LoVo (cell line): ENCODE measurements at regions not wholly inside any gene's neighbourhood (a gene's known extent, or its start where the extent isn't known, plus 50 kb on each side); places are given as distances from the start of the nearest gene placed in this dataset.

Experiments used
- DNase-seq: peaks from one replicate; pipeline ENCODE4 v3.0.0-alpha.2; 2016; ENCODE audit warnings: low spot score

GRCh38 chr2:111219285-111219684, 98.6 kb downstream of the BCL2L11 start:
- no peak for DNase-seq

- DNase-seq, result no peak
Observed at GRCh38 chr2:111219734-111220505, 99.2 kb downstream of the BCL2L11 start.

GRCh38 chr2:111220962-111221361, 100.2 kb downstream of the BCL2L11 start:
- DNase-seq, result no peak

GRCh38 chr2:111221701-111222100, 101.0 kb downstream of the BCL2L11 start:
- no peak for DNase-seq

- no peak for DNase-seq
Observed at GRCh38 chr2:111222204-111222866, 101.6 kb downstream of the BCL2L11 start.

GRCh38 chr2:111225856-111226255, 105.1 kb downstream of the BCL2L11 start:
- no peak for DNase-seq

- DNase-seq, result no peak
Observed at GRCh38 chr2:111226876-111227700, 106.4 kb downstream of the BCL2L11 start.

GRCh38 chr2:111227716-111228141, 107.0 kb downstream of the BCL2L11 start:
- DNase-seq, result no peak

GRCh38 chr2:111231532-111232252, 111.0 kb downstream of the BCL2L11 start:
- DNase-seq, result no peak

GRCh38 chr2:111235192-111236015, 114.7 kb downstream of the BCL2L11 start:
- no peak for DNase-seq

GRCh38 chr2:111236025-111236424, 115.3 kb downstream of the BCL2L11 start:
- no peak for DNase-seq

- DNase-seq, result no peak
Observed at GRCh38 chr2:111238296-111238695, 117.6 kb downstream of the BCL2L11 start.

- DNase-seq, result no peak
Observed at GRCh38 chr2:111239107-111239506, 118.4 kb downstream of the BCL2L11 start.

- DNase-seq, result no peak
Observed at GRCh38 chr2:111239581-111240249, 119.0 kb downstream of the BCL2L11 start.

GRCh38 chr2:111243295-111243694, 122.6 kb downstream of the BCL2L11 start:
- no peak for DNase-seq

- DNase-seq, result no peak
Observed at GRCh38 chr2:111244864-111245263, 124.2 kb downstream of the BCL2L11 start.

GRCh38 chr2:111246620-111247061, 125.9 kb downstream of the BCL2L11 start:
- DNase-seq, result no peak

GRCh38 chr2:111247491-111247890, 126.8 kb downstream of the BCL2L11 start:
- no peak for DNase-seq

GRCh38 chr2:111249806-111250205, 129.1 kb downstream of the BCL2L11 start:
- DNase-seq, result no peak

- DNase-seq, result no peak
Observed at GRCh38 chr2:111250448-111251030, 129.8 kb downstream of the BCL2L11 start.
